HG03159 (cell line): ENCODE measurements at regions not wholly inside any gene's neighbourhood (a gene's known extent, or its start where the extent isn't known, plus 50 kb on each side); places are given as distances from the start of the nearest gene placed in this dataset.
"Not testable (repeated sequence)": the region's sequence is repeated elsewhere in the genome, so short reads cannot be mapped to it uniquely, and the experiment has no call there.

Source experiments
- ATAC-seq: cut with Tn5 transposase; IDR thresholded peaks from one replicate; pipeline ENCODE4 v1.9.1; 2021; ENCODE audit warnings: mild to moderate bottlenecking, moderate library complexity; ENCODE audit not compliant: unreplicated experiment

GRCh38 chr12:102669056-102669455 is 188.7 kb upstream of the IGF1 start:
- no peak for ATAC-seq

DNA sequence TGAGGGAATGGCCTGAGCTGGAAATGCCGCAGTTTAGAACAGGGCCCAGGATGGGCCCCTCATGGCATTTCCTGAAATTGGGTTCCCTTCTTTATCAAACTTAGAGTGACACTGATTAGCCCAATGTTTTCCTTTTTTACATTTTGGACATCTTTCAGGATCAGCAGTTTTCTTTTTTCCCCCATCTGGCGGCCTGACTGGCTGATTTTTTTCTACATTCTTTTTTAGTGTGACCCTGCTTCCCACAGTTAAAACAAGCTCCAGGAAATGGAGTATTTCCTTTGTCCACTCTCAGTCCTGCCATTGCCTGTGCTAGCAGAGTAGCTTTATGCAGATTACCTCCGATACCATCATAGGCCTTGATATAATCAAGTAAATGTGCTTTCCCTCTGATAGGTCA is 185.8 kb upstream of the IGF1 start:
- not testable (repeated sequence) for ATAC-seq

- no peak for ATAC-seq
Observed at GRCh38 chr12:102659200-102659911, 179.0 kb upstream of the IGF1 start.

DNA sequence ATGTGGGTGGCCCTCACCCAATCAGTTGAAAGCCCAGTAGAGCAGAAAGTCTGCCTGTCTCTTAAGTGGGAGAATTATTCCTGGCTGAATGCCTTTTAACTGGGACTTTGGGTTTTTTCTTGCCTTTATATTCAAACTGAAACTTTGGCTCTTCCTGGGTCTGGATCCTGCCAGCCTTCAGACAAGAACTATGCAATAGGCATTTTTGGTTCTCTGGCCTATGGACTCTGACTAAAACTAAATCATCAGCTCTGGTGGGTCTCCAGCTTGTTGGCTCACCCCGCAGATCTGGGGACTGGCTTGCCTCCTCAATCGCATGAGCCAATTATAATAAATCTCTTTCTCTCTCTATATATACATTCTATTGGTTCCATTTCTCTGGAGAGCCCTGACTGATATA is 173.0 kb upstream of the IGF1 start:
- ATAC-seq, result no peak

DNA sequence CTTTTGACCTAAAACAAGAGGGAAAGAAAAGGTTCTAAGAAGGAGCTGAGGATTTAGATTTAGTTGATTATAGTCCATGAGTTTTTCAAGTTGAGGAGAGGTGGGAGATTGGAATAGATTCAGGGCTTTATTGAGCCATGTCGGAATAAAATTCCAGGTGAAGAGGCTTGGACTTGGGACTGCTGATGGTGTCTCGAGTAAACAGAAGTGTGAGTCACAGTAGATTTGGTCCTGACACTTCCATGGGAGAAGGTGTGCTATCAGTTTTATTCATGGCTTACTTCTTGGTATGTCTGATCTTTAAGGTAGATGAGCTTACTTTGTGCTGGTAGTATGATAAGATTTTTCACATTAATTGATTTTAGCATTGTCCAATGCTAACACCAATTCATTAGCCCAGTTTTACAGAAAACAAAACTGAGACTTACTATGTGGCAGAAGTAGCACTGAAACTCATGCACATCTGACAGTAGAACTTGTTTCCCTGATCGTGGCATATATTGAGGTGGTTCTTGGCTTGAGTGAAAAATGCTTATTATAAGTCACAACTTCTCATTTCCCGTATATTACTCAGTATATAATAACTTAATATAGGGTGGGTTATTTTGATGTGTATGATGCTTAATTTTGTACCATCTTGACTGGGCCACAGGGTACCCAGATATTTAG is 172.4 kb upstream of the IGF1 start:
- ATAC-seq, result peak; percentile 72

DNA sequence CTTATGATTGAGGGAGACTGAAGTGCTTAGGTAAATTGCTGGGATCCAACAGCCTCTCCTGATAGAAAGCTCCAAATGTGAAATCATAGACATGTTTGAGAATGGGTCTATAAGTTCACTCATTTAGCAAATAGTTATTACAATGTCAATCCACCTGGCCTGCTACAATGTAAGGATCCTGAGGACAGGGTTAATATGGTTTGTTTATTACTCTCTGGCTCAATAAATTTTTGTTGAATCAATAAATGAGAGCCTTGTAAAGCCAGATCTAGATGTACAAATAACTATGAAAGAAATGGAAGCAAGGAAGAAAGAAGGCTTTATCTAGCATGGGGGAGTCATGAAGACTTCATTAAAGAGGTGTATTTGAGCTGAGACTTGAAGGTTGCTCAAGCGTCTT is 165.6 kb upstream of the IGF1 start:
- ATAC-seq, result no peak

DNA sequence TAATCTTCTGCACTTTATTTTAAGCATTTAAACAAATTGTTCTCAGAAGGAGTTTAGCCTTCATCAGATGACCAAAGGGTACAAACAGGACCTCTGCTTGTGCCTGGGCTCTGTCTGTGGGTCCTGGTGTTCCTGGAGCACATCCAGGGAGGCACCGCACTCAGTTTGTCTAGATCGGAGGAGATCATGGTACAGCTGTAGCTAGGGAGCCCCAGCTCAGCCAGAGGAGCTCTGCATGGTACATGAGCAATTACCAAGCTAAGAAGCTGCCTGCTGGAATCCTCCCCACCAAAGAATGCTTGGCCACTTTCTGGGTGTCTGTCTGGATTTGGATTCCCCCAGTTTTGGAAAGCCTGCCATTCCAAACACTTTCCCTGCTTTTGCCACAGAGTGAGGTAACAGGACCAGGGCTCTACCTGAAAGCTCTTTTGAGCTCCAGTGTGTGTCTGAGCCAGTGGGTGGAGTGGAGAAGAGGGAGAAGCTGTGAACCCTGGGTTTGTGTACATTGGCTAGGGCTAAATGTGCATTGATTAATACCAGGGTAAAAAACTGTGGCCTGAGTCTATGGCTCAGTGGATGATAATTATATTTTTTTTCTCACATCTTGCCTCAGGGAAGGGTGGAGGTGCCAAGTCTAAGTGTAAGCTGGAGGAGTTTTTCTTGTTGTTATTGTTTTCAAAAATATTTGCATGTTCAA is 163.7 kb upstream of the IGF1 start:
- ATAC-seq, result no peak

DNA sequence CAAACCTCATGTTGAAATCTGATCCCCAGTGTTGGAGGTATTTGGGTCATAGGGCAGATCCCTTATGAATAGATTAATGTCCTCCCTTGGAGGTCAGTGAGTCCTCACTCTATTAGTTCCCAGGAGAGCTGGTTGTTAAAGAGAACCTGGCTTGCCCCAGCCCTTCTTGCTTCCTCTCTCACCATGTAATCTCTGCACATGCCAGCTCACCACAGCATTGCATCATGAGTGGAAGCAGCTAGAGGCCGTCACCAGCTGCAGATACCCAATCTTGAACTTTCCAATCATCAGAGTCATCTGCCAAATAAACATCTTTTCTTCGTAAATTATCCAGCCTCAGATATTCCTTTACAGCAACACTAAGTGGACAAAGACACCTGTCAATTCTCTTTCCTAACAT is 161.8 kb upstream of the IGF1 start:
- no peak for ATAC-seq

DNA sequence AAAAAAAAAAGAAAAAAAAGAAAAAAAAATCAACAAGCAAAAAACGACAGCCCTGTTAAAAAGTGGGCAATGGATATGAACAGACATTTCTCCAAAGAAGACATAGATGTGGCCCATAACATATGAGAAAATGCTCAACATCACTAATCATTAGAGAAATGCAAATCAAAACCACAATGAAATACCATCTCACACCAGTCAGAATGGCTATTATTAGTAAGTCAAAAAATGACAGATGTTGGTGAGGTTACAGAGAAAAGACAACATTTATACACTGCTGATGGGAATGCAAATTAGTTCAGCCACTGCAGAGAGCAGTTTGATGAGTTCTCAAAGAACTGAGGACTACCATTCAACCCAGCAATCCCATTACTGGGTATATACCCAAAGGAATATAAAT is 160.3 kb upstream of the IGF1 start:
- ATAC-seq, result peak; percentile 86

GRCh38 chr12:102638777-102639176 is 158.4 kb upstream of the IGF1 start:
- no peak for ATAC-seq

DNA sequence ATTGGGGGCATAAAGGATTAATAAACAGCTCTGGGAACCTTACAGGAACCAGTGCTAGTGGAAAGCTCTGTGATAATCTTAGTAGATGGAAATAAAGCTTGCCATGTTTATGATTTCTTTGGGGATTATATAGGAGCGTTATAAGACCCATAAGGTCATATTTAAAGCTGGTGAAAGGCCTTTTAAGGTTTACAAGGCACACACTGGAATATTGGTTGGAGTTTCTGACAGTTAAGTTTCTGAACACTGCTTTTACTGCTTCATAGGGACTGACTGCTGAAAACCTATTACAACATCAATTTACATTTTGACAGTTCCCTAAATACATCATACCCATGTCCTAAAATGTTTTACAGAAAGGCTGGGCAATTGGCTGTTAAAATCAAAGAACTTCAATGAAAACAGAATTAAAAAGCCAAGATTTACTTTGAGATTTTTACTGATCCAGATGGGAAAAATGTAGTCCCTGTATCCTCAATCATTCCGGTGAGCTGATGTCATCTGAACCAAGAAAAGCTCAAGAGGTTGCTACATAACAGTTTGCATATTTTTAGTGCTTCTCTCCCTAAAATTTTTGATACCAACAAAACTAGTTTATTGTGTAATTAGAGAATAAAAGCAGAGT is 153.7 kb upstream of the IGF1 start:
- ATAC-seq, result no peak

- ATAC-seq, result no peak
Observed at GRCh38 chr12:102631274-102631673, 150.9 kb upstream of the IGF1 start.

DNA sequence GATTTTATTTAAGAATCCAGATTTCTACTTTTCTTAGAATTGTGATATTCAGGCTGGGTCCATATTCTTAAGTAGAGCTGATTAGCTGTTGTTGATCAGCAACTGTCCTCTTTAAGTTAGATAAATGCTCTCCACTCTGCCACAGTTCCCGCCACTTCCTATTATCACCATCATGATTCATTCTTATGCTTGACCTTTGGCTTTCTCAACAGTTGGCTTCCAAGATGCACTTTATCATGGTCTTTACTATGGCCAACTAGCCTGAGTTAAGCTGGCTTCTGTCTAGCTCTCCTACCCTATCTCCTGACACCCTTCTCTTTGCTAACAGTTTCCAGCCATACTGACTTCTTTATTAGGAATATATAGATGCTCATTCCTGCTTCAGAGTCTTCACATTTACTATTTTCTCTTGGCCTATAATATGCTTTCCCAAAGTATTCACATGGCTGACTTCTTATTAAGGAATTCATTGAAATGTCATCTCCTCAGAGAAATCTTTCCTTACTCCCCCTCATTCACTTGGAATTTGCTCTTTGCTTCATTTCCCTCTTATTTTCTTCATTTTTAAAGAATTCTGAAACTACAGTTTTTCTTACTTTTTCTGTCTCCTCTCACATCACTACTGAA is 149.0 kb upstream of the IGF1 start:
- ATAC-seq, result no peak

- ATAC-seq, result no peak
Observed at GRCh38 chr12:102625819-102626218, 145.5 kb upstream of the IGF1 start.

GRCh38 chr12:102622618-102623017 is 142.3 kb upstream of the IGF1 start:
- ATAC-seq, result no peak

DNA sequence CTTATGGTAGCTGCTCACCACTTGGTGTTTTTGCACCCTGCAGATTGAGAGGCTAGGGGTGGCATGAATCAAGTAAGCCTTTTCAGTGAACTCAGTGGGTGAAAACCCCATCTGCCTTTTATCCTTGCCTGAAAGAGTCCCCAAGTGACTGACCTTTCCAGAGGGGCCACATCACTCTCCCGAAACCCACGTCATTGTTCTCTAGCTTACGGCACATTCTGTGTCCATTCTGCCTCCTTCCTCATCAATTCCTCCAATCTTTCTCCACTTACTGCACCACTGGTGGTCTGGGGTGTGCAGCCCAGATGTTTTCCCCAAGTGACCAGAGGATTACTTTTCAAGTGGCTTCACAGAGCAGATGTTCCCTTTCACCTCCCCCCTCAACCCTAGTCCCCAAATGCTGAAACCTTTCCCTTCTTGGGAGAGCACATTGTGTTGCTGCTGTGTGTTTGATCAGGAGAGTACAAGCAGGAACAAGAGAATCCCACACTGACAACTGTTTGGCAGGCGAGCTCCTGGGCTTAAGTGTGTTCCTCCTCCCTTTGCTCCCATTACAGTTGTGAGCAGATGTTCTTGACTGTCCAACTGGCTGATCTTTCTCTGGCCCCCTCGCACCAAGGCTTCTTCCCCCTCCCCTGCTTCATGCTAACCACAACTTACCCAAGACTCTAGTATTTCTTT is 138.0 kb upstream of the IGF1 start:
- no peak for ATAC-seq

GRCh38 chr12:102616692-102617091 is 136.3 kb upstream of the IGF1 start:
- no peak for ATAC-seq

DNA sequence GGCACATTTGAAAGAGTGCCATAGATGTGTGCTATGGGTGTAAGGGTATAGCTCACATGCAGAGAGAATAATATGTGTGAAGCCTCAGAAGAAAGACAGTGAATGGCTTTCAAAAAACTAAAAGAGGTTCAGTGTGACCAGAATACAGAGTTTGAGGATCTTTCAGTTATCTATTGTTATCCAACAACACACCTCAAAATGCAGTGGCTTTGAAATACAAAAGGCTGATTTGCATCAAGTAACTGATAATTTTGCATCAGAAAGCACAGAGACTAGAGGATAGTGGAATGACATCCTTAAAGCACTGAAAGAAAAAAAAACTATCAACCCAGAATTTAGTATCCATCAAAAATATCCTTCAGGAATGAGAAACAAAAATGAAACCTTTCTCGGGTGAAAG is 131.6 kb upstream of the IGF1 start:
- ATAC-seq, result no peak

DNA sequence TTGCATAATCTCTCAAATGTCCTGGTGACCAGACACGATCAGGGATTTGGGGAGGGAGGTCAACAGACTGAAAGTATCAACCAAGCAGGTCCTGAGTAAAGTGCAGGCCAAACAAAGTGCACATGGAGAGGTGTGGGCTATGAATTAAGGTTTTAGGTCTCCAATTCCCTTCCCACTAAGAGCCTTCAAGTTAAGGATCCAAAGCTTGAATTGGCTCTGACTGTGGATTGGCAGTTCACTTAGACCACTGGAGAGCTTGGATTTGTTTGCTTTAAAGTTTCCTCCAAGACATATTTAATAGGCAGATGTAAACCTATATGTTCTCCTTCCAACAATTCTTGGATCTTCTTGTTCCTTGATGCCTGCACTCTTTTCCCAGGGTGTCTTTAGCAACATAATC is 129.6 kb upstream of the IGF1 start:
- no peak for ATAC-seq

DNA sequence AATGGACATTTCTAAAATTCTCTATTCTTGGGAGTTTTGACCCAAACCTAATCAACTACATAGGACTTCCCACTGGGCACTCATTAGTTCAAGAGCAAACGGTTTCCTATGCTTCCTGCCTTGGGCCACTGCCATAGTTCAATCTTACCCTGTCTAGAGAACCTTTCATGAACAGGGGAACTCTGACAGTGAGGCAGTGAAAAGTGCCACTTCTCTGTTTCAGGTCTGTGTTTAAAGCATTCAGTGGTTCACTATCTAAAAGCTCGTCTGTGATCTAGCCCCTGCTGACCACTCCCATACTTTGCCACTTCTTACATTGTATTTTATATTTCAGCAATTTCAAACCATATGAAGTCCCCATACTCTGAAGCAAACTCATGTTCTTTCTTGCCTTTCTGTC is 122.7 kb upstream of the IGF1 start:
- ATAC-seq, result no peak

DNA sequence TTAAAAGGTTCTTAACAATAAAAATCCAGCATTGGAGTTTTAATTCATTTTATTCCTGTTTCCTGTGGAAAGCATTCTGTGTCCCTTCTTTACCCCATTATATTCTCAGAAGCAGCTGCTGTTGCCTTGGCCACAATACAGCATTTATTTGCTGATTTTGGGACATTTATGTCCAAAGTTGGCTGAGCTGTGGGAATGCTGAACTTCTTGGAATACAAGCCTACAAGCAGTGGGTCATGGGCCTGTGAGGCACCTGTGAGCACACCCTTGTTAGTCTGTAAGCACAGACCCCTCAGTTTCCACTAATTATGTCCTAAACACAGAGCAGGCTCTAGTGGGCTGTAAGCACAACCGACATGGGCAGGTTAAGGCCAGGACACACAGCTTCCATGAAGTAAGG is 122.2 kb upstream of the IGF1 start:
- ATAC-seq, result no peak
